ENCODE measurements at regions not wholly inside any gene's neighbourhood (a gene's known extent, or its start where the extent isn't known, plus 50 kb on each side); places are given as distances from the start of the nearest gene placed in this dataset.

- H3K4me3 ChIP-seq (ENCODE audit: low read length) = no peak overlapping the region
- POLR2A ChIA-PET = interaction anchor here (0.5 kb wide), 1 partner anchor 265 kb away, joined by 3 read pairs; no protein-coding TSS in a partner anchor
- no peaks in the 10 kb centered on the region for H3K27me3 ChIP-seq (ENCODE audit: insufficient read depth, low read length, poor library complexity, severe bottlenecking)
- H3K36me3 Mint-ChIP-seq = peaks cover 0 to 28% (median 0%) of the 10 kb centered on the region in 3 donors
- H3K27ac Mint-ChIP-seq = peak overlapping the region in 4 of 8 donors; percentile 13 to 37 (median 24)
- H3K9me3 ChIP-seq (ENCODE audit: low read length) = no peaks in the 10 kb centered on the region
- H3K4me3 Mint-ChIP-seq = no peak overlapping the region
- no peaks in the 10 kb centered on the region for H3K27me3 Mint-ChIP-seq
- H3K4me1 ChIP-seq (ENCODE audit: insufficient read depth, low read length) = peaks cover 88% of the 10 kb centered on the region
- no peaks in the 10 kb centered on the region for H3K36me3 ChIP-seq (ENCODE audit: insufficient read depth, low read length)
- H3K4me1 Mint-ChIP-seq = peaks cover 58 to 83% (median 80%) of the 10 kb centered on the region in 3 donors
- CTCF ChIA-PET = interaction anchor here (1.5 kb wide), 1 partner anchor 21 kb away, joined by 3 read pairs; no protein-coding TSS in a partner anchor
- DNase-seq = no peak
- H3K27ac ChIP-seq (ENCODE audit: low read depth, low read length) = no peak overlapping the region
- H3K9me3 Mint-ChIP-seq = peaks cover 0 to 5% (median 0%) of the 10 kb centered on the region in 5 donors
Observed at GRCh38 chr1:194055536-194055935, 869.1 kb upstream of the B3GALT2 start.

- ChIA-PET POLR2A (interaction anchor here (0.6 kb wide), 1 partner anchor 8 kb away, joined by 3 read pairs; no protein-coding TSS in a partner anchor), CTCF (no interaction called here)
- Histone ChIP-seq H3K4me1 (ENCODE audit: insufficient read depth, low read length) (peaks cover 61% of the 10 kb centered on the region), H3K27me3 (ENCODE audit: insufficient read depth, low read length, poor library complexity, severe bottlenecking) (no peaks in the 10 kb centered on the region), H3K36me3 (ENCODE audit: insufficient read depth, low read length) (no peaks in the 10 kb centered on the region), H3K27ac (ENCODE audit: low read depth, low read length) (no peak overlapping the region), H3K4me3 (ENCODE audit: low read length) (peak overlapping the region; percentile 8), H3K9me3 (ENCODE audit: low read length) (no peaks in the 10 kb centered on the region)
- H3K27me3 Mint-ChIP-seq = no peaks in the 10 kb centered on the region
- peaks cover 0 to 7% (median 0%) of the 10 kb centered on the region in 3 donors for H3K36me3 Mint-ChIP-seq
- peak overlapping the region; percentile 70 to 94 (median 82) for H3K27ac Mint-ChIP-seq
- peak overlapping the region; percentile 0 to 76 (median 60) for H3K4me3 Mint-ChIP-seq
- DNase-seq = peak in 1 of 5 donors; percentile 30
- peaks cover 46 to 62% (median 58%) of the 10 kb centered on the region in 3 donors for H3K4me1 Mint-ChIP-seq
- H3K9me3 Mint-ChIP-seq = peaks cover 0 to 5% (median 0%) of the 10 kb centered on the region in 5 donors
Observed at GRCh38 chr1:194052514-194053338, 866.3 kb upstream of the B3GALT2 start.

- POLR2A ChIA-PET = no interaction called here
Observed at GRCh38 chr1:194047921-194048320, 861.5 kb upstream of the B3GALT2 start.

GRCh38 chr1:194047206-194047605 is 860.8 kb upstream of the B3GALT2 start:
- Histone ChIP-seq H3K36me3 (ENCODE audit: insufficient read depth, low read length) (no peaks in the 10 kb centered on the region), H3K27ac (ENCODE audit: low read depth, low read length) (no peak overlapping the region), H3K4me3 (ENCODE audit: low read length) (no peak overlapping the region), H3K4me1 (ENCODE audit: insufficient read depth, low read length) (peaks cover 14% of the 10 kb centered on the region), H3K9me3 (ENCODE audit: low read length) (no peaks in the 10 kb centered on the region), H3K27me3 (ENCODE audit: insufficient read depth, low read length, poor library complexity, severe bottlenecking) (no peaks in the 10 kb centered on the region)
- Mint-ChIP-seq H3K36me3 (peaks cover 0 to 2% (median 0%) of the 10 kb centered on the region in 3 donors), H3K9me3 (no peaks in the 10 kb centered on the region), H3K27ac (no peak overlapping the region), H3K4me3 (no peak overlapping the region), H3K4me1 (peaks cover 8 to 20% (median 14%) of the 10 kb centered on the region in 3 donors), H3K27me3 (no peaks in the 10 kb centered on the region)
- ChIA-PET CTCF (no interaction called here), POLR2A (no interaction called here)
- no peak for DNase-seq

More at GRCh38 chr1:194047921-194048320, 861.5 kb upstream of the B3GALT2 start:
- Histone ChIP-seq H3K27me3 (ENCODE audit: insufficient read depth, low read length, poor library complexity, severe bottlenecking) (no peaks in the 10 kb centered on the region), H3K27ac (ENCODE audit: low read depth, low read length) (no peak overlapping the region), H3K9me3 (ENCODE audit: low read length) (no peaks in the 10 kb centered on the region), H3K4me3 (ENCODE audit: low read length) (no peak overlapping the region), H3K4me1 (ENCODE audit: insufficient read depth, low read length) (peaks cover 20% of the 10 kb centered on the region), H3K36me3 (ENCODE audit: insufficient read depth, low read length) (no peaks in the 10 kb centered on the region)
- H3K27ac Mint-ChIP-seq = peak overlapping the region in 3 of 8 donors; percentile 4 to 53 (median 5)
- H3K4me3 Mint-ChIP-seq = no peak overlapping the region
- peaks cover 0 to 2% (median 0%) of the 10 kb centered on the region in 3 donors for H3K36me3 Mint-ChIP-seq
- DNase-seq = no peak
- CTCF ChIA-PET = no interaction called here
- H3K9me3 Mint-ChIP-seq = no peaks in the 10 kb centered on the region
- no peaks in the 10 kb centered on the region for H3K27me3 Mint-ChIP-seq
- H3K4me1 Mint-ChIP-seq = peaks cover 15 to 27% (median 21%) of the 10 kb centered on the region in 3 donors

- H3K9me3 Mint-ChIP-seq = no peaks in the 10 kb centered on the region
- H3K27me3 Mint-ChIP-seq = no peaks in the 10 kb centered on the region
- H3K27ac Mint-ChIP-seq = no peak overlapping the region
- peaks cover 10% of the 10 kb centered on the region for H3K4me1 ChIP-seq (ENCODE audit: insufficient read depth, low read length)
- peaks cover 2 to 15% (median 6%) of the 10 kb centered on the region in 3 donors for H3K4me1 Mint-ChIP-seq
- H3K36me3 ChIP-seq (ENCODE audit: insufficient read depth, low read length) = no peaks in the 10 kb centered on the region
- no peak overlapping the region for H3K4me3 Mint-ChIP-seq
- no peak overlapping the region for H3K4me3 ChIP-seq (ENCODE audit: low read length)
- no peak overlapping the region for H3K27ac ChIP-seq (ENCODE audit: low read depth, low read length)
- H3K36me3 Mint-ChIP-seq = peaks cover 0 to 2% (median 0%) of the 10 kb centered on the region in 3 donors
- ChIA-PET CTCF (no interaction called here), POLR2A (no interaction called here)
- H3K9me3 ChIP-seq (ENCODE audit: low read length) = no peaks in the 10 kb centered on the region
- H3K27me3 ChIP-seq (ENCODE audit: insufficient read depth, low read length, poor library complexity, severe bottlenecking) = no peaks in the 10 kb centered on the region
- no peak for DNase-seq
Observed at GRCh38 chr1:194045416-194045815, 859.0 kb upstream of the B3GALT2 start.

- Histone ChIP-seq H3K4me1 (ENCODE audit: insufficient read depth, low read length) (peaks cover 14% of the 10 kb centered on the region), H3K9me3 (ENCODE audit: low read length) (no peaks in the 10 kb centered on the region), H3K27ac (ENCODE audit: low read depth, low read length) (no peak overlapping the region), H3K4me3 (ENCODE audit: low read length) (no peak overlapping the region), H3K36me3 (ENCODE audit: insufficient read depth, low read length) (no peaks in the 10 kb centered on the region), H3K27me3 (ENCODE audit: insufficient read depth, low read length, poor library complexity, severe bottlenecking) (no peaks in the 10 kb centered on the region)
- Mint-ChIP-seq H3K9me3 (no peaks in the 10 kb centered on the region), H3K4me3 (no peak overlapping the region), H3K4me1 (peaks cover 2 to 16% (median 8%) of the 10 kb centered on the region in 3 donors), H3K27me3 (no peaks in the 10 kb centered on the region), H3K36me3 (peaks cover 0 to 2% (median 0%) of the 10 kb centered on the region in 3 donors), H3K27ac (peak overlapping the region in 2 of 8 donors; percentile 7 to 46)
- no peak for DNase-seq
- ChIA-PET CTCF (no interaction called here), POLR2A (interaction anchor here (0.6 kb wide), 1 partner anchor 431 kb away, joined by 7 read pairs; no protein-coding TSS in a partner anchor)
Observed at GRCh38 chr1:194044892-194045291, 858.5 kb upstream of the B3GALT2 start.

DNA sequence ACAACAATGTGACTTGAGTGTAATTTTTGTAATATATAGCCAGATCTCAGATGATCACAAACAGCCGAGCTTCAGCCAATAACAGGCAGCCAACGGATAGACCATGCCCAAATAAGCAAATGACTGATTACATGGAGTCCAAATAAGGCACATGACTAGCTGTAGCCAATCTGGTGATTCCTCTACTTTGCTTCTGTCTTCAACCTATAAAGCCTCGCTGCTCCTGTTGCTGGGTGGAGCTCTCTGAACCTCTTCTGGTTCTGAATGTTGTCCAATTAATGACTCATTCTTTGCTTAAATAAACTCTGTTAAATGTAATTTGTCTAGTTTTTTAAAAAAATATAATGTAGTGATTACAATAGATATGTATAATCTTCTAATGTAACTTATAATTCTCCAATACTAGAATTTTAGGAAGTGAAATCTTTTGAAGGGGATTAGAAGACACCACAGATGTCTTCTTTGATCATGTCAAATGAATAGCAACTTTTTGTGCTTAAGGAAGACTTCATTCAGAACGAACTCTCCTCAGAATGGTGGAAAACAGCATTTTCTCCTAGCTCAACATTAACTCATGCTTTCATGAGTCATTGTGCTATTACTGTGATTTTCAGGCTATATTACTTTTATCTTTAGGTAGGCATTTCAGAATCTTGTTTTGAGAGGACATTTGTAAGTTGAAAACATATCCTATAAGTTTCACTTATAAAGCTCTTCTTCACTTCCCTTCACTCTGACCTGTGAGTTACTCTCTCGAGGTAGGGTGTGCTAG is 857.8 kb upstream of the B3GALT2 start:
- Mint-ChIP-seq H3K9me3 (no peaks in the 10 kb centered on the region), H3K4me1 (peaks cover 7 to 21% (median 14%) of the 10 kb centered on the region in 3 donors), H3K27me3 (no peaks in the 10 kb centered on the region), H3K4me3 (peak overlapping the region in 1 of 7 donors; percentile 28), H3K36me3 (peaks cover 0 to 2% (median 0%) of the 10 kb centered on the region in 3 donors), H3K27ac (peak overlapping the region in 2 of 8 donors; percentile 7 to 46)
- Histone ChIP-seq H3K27me3 (ENCODE audit: insufficient read depth, low read length, poor library complexity, severe bottlenecking) (no peaks in the 10 kb centered on the region), H3K36me3 (ENCODE audit: insufficient read depth, low read length) (no peaks in the 10 kb centered on the region), H3K4me1 (ENCODE audit: insufficient read depth, low read length) (peaks cover 19% of the 10 kb centered on the region), H3K4me3 (ENCODE audit: low read length) (no peak overlapping the region), H3K9me3 (ENCODE audit: low read length) (no peaks in the 10 kb centered on the region), H3K27ac (ENCODE audit: low read depth, low read length) (no peak overlapping the region)
- ChIA-PET POLR2A (interaction anchor here (0.6 kb wide), 1 partner anchor 431 kb away, joined by 7 read pairs; no protein-coding TSS in a partner anchor), CTCF (no interaction called here)
- no peak for DNase-seq
